Ishikawa (cell line): ENCODE measurements at regions not wholly inside any gene's neighbourhood (a gene's known extent, or its start where the extent isn't known, plus 50 kb on each side); places are given as distances from the start of the nearest gene placed in this dataset.

Experiments used
- CREB1 ChIP-seq: IDR thresholded peaks from 2 replicates; pipeline ENCODE4 v1.6.1; 2012; ENCODE audit warnings: low read depth
- EGR1 ChIP-seq: IDR thresholded peaks from 2 replicates; pipeline ENCODE4 v1.6.1; 2012
- EP300 ChIP-seq: IDR thresholded peaks from 2 replicates; pipeline ENCODE4 v1.6.1; 2012; ENCODE audit warnings: borderline replicate concordance
- FOXM1 ChIP-seq: IDR thresholded peaks from 2 replicates; pipeline ENCODE4 v1.6.1; 2012; ENCODE audit warnings: low read depth, borderline replicate concordance
- RAD21 ChIP-seq: IDR thresholded peaks from 2 replicates; pipeline ENCODE4 v1.6.1; 2012; ENCODE audit warnings: low read depth
- TCF12 ChIP-seq: IDR thresholded peaks from 2 replicates; pipeline ENCODE4 v1.6.1; 2012; ENCODE audit warnings: low read depth
- TEAD4 ChIP-seq: IDR thresholded peaks from 2 replicates; pipeline ENCODE4 v1.6.1; 2012
- YY1 ChIP-seq: IDR thresholded peaks from 2 replicates; pipeline ENCODE4 v1.6.1; 2012; ENCODE audit warnings: low read depth
- ZBTB7A ChIP-seq: IDR thresholded peaks from 2 replicates; pipeline ENCODE4 v1.6.1; 2012; ENCODE audit warnings: low read depth
- TF ChIP-seq, protein P1 (sequence below): IDR thresholded peaks from 2 replicates; pipeline ENCODE4 v1.6.1; 2012; ENCODE audit warnings: low read depth, mild to moderate bottlenecking
- TF ChIP-seq, protein P2 (sequence below): IDR thresholded peaks from 2 replicates; pipeline ENCODE4 v1.6.1; 2012

DNA sequence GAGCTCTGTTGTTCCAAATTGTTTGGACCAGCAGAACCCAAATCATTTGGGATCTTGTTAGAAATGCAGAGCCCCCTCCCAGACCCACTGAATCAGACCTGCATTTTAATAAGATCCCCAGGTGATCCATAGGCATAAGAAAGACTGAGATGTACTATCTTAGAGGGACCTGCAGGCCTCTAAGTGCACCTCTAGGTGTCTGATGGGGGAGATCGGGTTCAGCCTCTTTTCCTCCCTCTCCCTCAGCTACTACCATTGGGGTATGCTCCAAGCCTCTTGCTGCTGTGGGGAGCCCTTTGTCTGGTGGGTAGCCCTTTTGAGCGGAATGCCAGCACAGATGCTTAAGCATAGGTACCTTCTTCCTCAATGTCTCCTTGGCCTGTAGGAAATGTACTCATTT, 63.8 kb upstream of the RPS6KA3 start:
- TF ChIP-seq TEAD4 (no peak), EP300 (no peak), TCF12 (no peak), YY1 (no peak), RAD21 (no peak), FOXM1 (no peak), CREB1 (no peak), EGR1 (no peak), ZBTB7A (no peak)
- TF ChIP-seq, protein P1, sequence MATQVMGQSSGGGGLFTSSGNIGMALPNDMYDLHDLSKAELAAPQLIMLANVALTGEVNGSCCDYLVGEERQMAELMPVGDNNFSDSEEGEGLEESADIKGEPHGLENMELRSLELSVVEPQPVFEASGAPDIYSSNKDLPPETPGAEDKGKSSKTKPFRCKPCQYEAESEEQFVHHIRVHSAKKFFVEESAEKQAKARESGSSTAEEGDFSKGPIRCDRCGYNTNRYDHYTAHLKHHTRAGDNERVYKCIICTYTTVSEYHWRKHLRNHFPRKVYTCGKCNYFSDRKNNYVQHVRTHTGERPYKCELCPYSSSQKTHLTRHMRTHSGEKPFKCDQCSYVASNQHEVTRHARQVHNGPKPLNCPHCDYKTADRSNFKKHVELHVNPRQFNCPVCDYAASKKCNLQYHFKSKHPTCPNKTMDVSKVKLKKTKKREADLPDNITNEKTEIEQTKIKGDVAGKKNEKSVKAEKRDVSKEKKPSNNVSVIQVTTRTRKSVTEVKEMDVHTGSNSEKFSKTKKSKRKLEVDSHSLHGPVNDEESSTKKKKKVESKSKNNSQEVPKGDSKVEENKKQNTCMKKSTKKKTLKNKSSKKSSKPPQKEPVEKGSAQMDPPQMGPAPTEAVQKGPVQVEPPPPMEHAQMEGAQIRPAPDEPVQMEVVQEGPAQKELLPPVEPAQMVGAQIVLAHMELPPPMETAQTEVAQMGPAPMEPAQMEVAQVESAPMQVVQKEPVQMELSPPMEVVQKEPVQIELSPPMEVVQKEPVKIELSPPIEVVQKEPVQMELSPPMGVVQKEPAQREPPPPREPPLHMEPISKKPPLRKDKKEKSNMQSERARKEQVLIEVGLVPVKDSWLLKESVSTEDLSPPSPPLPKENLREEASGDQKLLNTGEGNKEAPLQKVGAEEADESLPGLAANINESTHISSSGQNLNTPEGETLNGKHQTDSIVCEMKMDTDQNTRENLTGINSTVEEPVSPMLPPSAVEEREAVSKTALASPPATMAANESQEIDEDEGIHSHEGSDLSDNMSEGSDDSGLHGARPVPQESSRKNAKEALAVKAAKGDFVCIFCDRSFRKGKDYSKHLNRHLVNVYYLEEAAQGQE = no peak
- TF ChIP-seq, protein P2, sequence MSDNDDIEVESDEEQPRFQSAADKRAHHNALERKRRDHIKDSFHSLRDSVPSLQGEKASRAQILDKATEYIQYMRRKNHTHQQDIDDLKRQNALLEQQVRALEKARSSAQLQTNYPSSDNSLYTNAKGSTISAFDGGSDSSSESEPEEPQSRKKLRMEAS = no peak
